ENCODE measurements at regions not wholly inside any gene's neighbourhood (a gene's known extent, or its start where the extent isn't known, plus 50 kb on each side); places are given as distances from the start of the nearest gene placed in this dataset.

DNA sequence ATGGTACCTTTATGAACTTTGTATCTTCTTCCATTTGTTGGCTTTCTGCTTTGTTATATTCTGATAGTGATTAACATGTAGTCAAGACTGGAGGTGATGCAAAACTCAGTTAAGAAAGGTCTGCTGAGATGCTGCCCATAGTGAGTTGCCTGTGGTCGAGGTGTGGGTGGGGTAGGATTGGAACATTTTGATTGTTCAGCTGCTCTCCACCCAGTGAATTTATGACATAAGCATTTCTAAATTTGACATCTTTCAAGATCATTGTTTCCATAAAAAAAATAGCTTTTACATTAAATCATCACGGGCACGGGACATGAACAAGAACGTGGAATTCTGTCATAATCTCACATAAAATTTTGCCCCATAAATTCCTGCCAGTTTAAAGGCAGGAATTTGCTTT lies 146.6 kb upstream of the POU3F2 start (continued):
- no peak for TF ChIP-seq EZH2 (IDR thresholded peaks at IDR 0.05; ENCODE audit: borderline replicate concordance, control insufficient read depth, low read depth, low read length)

DNA sequence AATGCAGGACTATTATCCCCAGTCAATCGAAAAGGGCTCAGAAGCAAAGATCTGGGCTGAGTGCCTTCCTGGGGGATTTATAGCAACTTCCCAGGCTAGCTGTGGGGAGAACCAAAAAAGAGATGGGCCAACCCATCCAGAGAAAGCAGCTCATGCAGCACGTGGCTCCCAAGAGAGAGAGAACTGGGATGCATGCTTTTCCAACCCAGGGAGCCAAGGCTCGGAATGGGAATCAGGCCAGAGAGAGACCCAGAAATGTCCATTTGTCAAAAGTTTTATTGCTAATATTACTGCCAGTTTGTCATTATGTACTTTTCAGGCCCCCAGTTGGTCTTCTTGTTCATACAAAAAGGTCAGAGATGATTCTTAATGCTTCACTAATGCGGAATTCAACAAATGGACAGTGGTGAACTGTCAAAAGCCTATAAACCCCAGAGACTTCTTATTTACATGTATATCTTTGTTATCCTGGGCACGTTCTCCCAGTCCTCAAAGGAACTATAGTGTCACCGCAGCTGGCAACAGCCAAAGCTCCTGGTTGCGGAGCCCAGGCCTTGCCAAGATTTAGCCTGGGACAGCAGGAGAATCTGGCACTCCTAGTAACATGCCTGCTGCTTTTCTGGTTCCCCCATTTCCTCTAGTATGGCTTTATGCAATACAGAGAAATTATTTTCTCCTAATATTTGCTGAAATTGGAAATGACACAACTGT lies 139.1 kb upstream of the POU3F2 start:
- POLR2A ChIA-PET: no interaction called here
- H3K27ac ChIP-seq (ENCODE audit: control insufficient read depth, insufficient read depth): no peak overlapping the region
- no peaks in the 10 kb centered on the region for H4K20me1 ChIP-seq (ENCODE audit: control insufficient read depth, insufficient read depth)
- CTCF ChIA-PET: no interaction called here
- ATAC-seq (no peak), FAIRE-seq (no peak), DNase-seq (ENCODE audit: low read depth, low spot score) (no peak)
- H2AFZ ChIP-seq (ENCODE audit: control insufficient read depth, low read depth, low read length): no peak overlapping the region
- SMC1A ChIA-PET (ENCODE audit: uncharacterized antibody, unreplicated experiment): no interaction called here
- WGBS (ENCODE audit: insufficient coverage, insufficient replicate concordance, low lambda C conversion rate, missing lambda C conversion rate): 26% methylated on average over 7 of the region's 7 CpGs
- intact Hi-C loops (cut with micrococcal nuclease; ENCODE audit: unreplicated experiment): no loop called here
- in situ Hi-C loops (cut with MboI): no loop called here
- no peaks in the 10 kb centered on the region for H3K4me1 ChIP-seq (ENCODE audit: control insufficient read depth, insufficient read depth, low read length)
- RAD21 ChIA-PET (ENCODE audit: unreplicated experiment): no interaction called here
- no peak for TF ChIP-seq MTA2 (IDR thresholded peaks at IDR 0.05; ENCODE audit: low read depth)
- no peak for TF ChIP-seq ATF7 (IDR thresholded peaks at IDR 0.05; ENCODE audit: low read depth)
- no peak for TF ChIP-seq POLR2AphosphoS2 (IDR thresholded peaks at IDR 0.05; ENCODE audit: low read depth, low read length)
- no peak for TF ChIP-seq NR2C1 (IDR thresholded peaks at IDR 0.05)
- no peak for TF ChIP-seq IRF5 (IDR thresholded peaks at IDR 0.05; ENCODE audit: borderline replicate concordance)
- TF ChIP-seq CHD4 (IDR thresholded peaks at IDR 0.05): no peak
- no peak for TF ChIP-seq ZNF207 (IDR thresholded peaks at IDR 0.05; ENCODE audit: borderline replicate concordance)
- TF ChIP-seq YBX1 (IDR thresholded peaks at IDR 0.05): no peak
- TF ChIP-seq CEBPB (IDR thresholded peaks at IDR 0.05; ENCODE audit: borderline replicate concordance in 1 of 2, low read depth in 2 of 2, low read length in 2 of 2): no peak
- TF ChIP-seq STAT1 (conservative IDR thresholded peaks at IDR 0.05): no peak
- no peak for TF ChIP-seq JUNB (IDR thresholded peaks at IDR 0.05)
- no peak overlapping the region for H3K9ac ChIP-seq (ENCODE audit: control insufficient read depth, insufficient read depth, low read length)
- H3K27me3 ChIP-seq (replicated peaks in 1 of 2; ENCODE audit: control insufficient read depth in 2 of 2, insufficient read depth in 2 of 2, low read length in 1 of 2): no peaks in the 10 kb centered on the region; a peak in 1 of 4 replicates
- no peaks in the 10 kb centered on the region for H3K79me2 ChIP-seq (ENCODE audit: control insufficient read depth, insufficient read depth, low read length)
- no peaks in the 10 kb centered on the region for H3K36me3 ChIP-seq (ENCODE audit: control insufficient read depth in 2 of 2, insufficient read depth in 2 of 2, low read length in 1 of 2)
- no peak overlapping the region for H3K4me2 ChIP-seq (ENCODE audit: control insufficient read depth, insufficient read depth)
- BruUV-seq (replicated peaks): no TSS peak
- H3K9me3 ChIP-seq (replicated peaks; ENCODE audit: control insufficient read depth, insufficient read depth, low read length): no peaks in the 10 kb centered on the region
- no peak overlapping the region for H3K4me3 ChIP-seq

Data from GM12878 (cell line).